ENCODE measurements at regions not wholly inside any gene's neighbourhood (a gene's known extent, or its start where the extent isn't known, plus 50 kb on each side); places are given as distances from the start of the nearest gene placed in this dataset.

DNA sequence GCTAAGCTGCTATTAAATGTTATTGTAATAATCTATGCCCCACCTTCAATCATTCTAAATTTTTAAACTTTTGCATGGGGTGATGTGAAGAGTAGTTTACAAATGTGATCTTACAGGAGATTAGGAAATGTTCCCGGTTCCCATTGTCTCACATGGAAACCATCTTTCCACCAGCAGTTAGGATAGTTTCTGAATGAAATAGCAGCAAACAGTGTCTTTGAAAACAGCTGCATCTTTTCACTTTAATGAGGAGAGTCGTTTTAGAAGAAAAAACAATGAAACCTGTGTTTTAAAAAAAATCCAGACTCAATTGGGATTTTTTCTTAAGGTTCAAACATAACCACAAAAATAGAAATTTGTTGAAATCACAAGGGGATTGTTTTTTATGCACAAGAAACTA, 134.2 kb downstream of the TLR5 start:
- TF ChIP-seq GATA2 (IDR thresholded peaks at IDR 0.05; ENCODE audit: low read depth, low read length) (no peak), GATA3 (IDR thresholded peaks at IDR 0.05; ENCODE audit: low read depth, low read length) (no peak)
